ENCODE measurements at regions not wholly inside any gene's neighbourhood (a gene's known extent, or its start where the extent isn't known, plus 50 kb on each side); places are given as distances from the start of the nearest gene placed in this dataset.

GRCh38 chr1:13976485-13976884, 276.5 kb downstream of the PRDM2 start:
- DNase-seq = no peak

GRCh38 chr1:13981142-13981541, 281.2 kb downstream of the PRDM2 start:
- no peak for DNase-seq

DNA sequence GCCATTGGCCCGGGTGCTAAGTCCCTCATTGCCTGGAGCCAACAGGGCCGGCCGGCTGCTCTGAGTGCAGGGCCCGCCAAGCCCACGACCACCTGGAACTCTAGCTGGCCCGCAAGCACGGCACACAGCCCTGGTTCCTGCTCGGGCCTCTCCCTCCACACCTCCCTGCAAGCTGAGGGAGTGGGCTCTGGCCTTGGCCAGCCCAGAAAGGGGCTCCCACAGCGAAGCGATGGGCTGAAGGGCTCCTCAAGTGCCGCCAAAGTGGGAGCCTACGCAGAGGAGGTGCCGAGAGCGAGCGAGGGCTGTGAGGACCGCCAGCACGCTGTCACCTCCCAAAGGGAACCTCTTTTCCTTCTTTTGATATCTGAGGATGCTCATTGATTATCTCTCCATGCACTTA, 283.4 kb downstream of the PRDM2 start:
- no peak for DNase-seq

DNA sequence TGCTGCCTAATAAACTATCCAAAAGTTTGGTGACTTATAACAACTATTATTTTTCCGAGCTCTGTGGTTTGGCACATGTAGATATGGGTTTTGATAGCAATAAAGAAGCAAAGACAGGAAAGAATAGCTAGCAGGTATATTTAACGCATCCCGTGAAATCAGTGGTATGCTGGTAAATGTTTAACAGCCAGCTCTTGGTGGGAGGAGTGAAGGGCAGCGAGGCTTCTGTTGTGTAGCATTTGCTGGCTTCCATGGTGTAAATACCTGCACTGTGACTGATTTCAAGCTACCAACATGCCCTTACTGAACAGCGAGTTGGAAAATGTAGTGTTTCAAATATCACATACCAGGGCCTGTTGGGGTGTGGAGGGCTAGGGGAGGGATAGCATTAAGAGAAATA, 291.0 kb downstream of the PRDM2 start:
- DNase-seq = no peak

DNA sequence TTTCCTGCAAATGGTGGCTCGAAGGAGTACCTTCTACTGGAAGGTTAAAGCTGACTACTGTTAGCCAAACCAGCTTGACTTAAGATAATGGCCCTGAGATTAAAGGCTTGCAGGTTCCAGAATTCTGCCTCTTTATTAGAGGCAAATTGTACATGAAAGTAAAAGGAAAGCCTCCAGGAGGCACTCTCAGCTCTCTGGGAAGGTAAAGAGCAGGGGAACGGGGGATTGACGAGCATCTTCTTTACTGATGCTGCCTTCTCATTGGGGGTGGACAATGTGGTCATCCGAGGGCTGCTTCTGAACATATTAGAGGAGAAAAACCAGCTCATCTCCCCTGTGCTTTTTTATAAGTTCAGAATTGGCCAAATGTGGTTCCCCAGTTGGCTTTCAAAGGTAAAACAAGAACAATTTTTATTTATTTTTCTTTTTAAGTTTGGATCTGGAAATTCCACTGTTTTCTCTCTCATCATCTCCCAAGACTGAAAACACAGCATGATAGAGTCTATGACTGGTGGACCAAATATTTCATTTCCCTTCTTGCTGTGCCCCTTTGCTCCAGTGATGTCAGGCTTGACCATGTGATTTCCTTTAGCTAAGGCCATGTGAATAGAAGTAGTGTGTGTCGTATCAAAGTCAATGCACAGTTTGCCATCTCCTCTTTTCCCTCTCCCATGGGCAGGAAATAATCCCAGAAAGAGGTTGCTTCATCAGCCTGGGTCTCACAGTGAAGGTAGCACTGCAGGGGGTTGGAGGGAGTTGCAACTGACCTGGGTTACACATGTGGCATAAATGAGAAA, 292.7 kb downstream of the PRDM2 start:
- DNase-seq = no peak

DNA sequence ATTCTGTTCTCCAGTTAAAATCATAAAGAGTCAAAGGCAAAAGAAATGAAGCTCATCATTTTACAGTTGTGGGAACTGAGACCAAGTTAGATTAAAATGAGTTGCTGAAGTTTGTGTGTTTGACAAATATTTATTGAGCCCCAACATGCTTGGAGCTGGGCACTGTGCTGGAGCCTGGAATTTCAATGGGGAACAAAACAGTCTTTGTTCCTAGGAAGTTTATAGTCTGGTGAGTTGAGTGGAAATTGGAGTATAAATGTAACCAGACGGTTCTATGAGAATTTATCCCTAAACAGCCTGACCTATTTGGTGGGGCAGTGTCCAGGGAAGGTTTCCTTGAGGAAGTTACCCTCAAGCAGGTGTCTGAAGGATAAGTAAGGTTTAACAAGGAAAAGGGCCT, 294.4 kb downstream of the PRDM2 start:
- DNase-seq = no peak

DNA sequence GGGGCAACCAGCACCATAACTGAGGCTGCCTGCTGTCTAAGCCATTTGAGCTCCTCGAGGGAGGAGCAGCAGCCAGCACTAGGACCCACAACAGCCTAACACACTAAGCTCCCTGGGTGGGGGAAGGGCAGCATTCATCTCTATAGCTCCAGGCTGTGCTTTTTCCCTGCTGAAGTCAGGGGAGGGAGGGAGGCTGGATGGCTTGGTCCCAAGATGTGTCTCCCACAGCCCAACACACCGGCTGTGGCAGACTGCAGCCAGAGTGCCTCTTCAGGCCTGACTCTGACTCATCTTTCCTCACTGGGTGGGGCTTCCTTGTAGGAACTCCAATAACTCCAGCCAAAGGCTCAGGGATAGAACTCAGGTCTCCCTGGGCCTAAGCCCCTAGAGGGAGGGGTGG, 296.3 kb downstream of the PRDM2 start:
- DNase-seq = no peak

- no peak for DNase-seq
Measured at GRCh38 chr1:14003552-14003951, 303.6 kb downstream of the PRDM2 start.

DNA sequence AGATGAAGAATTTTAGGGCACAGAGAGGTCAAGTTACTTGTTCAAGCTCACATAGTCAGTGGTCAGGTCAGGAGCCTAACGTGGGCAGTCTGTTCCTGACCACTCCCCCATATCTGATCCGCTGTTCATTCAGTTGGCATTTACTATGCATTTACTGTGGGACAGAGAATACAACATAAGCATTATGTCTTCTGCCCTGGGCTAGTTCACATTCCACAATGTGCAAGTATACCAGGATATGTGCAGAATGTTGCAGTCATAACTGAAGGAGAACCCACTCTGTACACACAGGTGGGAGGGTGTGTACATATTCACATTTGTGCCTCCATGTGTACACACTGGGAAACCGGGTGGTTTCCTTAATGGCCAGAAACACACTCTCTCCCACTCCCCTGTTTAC, 309.6 kb downstream of the PRDM2 start:
- DNase-seq = no peak

GRCh38 chr1:14010476-14010875, 310.5 kb downstream of the PRDM2 start:
- no peak for DNase-seq

DNA sequence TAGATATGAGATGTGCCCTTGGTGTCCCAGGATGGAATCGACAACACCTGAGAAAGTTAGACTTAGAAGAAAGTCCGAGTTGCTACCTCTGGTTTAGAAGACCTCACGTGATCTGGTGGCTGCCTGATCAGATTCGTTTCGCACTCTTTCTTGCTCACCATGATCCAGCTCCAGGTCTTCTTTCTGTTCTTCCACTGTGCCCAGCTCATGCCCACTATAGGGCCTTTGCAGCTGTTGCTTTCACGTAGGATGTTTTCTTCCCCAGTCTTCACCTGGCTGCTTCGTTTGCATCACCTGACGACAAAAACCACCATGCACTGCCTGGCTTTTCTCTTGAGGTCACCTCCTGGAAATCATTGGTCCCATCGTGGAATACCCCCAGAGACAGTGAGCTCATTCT, 311.1 kb downstream of the PRDM2 start:
- DNase-seq = no peak

- DNase-seq = no peak
Measured at GRCh38 chr1:14011888-14012287, 311.9 kb downstream of the PRDM2 start.

DNA sequence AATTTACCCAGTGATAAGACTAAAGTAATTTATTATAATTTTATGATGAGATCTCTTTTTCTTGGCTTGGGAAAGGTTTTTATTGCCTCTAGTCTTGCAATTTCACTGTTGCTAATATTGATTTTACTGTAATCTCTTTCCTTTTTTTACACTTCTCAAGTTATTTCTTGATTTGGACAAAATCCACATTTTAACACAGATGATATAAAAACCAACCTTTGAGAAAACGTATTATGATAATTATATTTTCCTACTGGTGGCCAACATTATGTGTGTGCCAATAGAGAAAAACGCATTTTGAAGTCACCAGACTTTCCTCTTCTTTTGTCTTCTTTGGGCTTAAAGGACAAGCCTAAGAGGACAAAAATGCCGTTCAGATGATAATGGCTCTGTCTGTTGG, 314.9 kb downstream of the PRDM2 start:
- no peak for DNase-seq

DNA sequence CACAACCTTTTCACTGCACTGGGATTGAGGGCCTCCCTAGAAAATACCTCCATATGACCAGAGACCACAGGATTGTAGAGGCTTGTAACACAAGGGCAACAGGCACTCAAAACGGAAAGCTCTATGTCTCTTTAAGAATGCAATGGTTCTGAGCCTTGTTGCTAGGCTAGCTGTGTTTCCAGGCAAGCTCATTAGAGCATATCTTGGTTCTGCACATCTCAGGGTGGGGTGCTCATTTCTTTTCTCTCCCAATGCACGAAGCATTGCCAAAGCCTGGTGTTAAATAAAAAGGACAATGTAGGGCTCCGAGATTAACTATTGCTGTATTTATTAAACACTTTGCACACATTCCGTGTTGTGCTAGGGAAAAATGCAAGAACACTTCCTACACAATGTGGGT, 315.9 kb downstream of the PRDM2 start:
- no peak for DNase-seq

GRCh38 chr1:14017531-14017961, 317.6 kb downstream of the PRDM2 start:
- no peak for DNase-seq

GRCh38 chr1:14019461-14019860, 319.5 kb downstream of the PRDM2 start:
- no peak for DNase-seq

DNA sequence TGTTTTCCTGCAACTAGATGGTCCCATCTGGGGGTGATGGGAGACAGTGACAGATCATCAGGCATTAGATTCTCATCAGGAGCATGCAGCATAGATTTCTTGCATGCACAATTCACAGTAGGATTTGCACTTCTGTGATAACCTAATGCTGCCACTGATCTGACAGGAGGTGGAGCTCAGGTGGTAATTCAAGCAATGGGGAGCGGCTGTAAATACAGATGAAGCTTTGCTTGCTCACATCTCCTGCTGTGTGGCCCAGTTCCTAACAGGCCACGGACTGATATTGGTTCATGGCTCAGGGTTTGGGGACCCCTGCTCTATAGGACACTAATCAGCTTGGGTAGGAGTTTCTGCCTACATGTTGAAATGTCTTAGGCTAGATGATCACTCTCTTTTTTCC, 320.0 kb downstream of the PRDM2 start:
- no peak for DNase-seq

GRCh38 chr1:14027099-14027498, 327.1 kb downstream of the PRDM2 start:
- no peak for DNase-seq

- no peak for DNase-seq
Measured at GRCh38 chr1:14031461-14031860, 331.5 kb downstream of the PRDM2 start.

- DNase-seq = no peak
Measured at GRCh38 chr1:14034506-14034905, 334.5 kb downstream of the PRDM2 start.

DNA sequence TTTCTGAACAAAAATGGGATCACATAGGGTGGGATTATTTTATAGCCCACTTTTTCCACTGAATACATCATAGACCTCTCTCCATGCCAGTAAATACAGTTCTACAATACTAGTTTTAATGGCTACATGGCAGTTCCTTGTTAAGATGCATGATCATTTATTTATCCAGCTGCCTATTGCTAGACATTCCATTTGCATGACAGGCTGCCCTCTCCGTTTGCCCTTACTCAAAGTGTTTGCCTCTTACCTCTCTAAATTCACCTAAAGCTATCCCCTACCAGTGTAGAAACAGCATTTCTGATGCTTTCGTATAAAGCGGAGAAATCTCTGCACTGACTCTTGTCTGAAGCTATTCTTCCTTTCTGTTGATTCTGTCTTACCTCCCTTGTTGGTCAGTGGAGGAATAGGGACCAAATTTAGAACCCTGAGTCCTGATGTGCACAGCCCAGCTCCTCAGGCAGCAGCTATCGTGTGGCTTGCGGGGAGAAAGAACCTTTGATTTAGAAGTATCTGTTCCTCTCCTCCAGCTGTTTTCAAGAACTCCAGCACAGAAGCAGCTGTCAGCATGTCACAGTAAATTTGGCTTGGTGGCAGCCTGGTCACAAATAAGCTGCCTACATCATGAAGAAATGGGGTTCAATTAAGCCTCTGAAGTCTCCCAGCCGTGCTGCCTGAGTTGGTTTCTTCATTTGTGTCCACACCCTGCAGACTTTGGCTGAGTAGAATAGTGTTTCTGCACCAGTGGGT, 337.3 kb downstream of the PRDM2 start:
- no peak for DNase-seq

DNA sequence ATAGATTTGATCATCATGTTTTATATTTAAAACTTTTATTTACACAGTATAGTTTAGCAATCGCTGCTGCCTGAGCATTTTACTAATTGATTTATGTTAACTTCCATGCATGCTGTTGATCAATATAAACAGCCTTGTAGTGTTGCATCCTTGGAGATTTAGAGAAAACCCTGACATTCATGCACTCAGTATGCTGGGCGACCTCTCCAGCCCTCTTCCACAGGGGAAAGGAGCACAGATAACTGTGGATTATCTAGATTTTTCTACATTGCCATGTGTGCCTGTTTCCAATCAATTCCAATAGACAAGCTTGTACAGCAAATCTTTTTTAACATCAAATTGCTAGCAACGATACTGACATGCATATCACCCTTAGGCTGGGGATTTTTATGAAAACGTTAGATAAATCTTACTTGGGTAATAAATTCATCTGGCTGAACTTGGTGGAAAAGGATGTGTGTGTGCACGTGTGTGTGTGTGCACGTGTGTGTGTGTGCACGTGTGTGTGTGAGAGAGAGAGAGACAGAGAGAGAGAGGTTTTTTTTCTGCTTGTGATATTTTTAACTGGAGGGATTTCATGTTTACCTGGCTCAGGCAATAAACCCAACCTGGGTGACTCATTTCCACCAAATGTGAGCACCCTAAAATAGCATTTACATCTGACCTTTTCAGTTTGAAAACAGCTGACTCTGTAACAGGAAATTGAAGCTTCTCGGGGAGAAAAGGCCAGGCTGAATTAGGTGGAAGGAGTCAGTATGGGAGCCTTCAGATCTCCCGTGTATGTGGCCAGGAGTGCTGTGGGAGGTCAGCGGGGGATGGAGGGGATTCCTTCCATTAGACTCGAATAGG, 339.8 kb downstream of the PRDM2 start:
- DNase-seq = no peak

- no peak for DNase-seq
Measured at GRCh38 chr1:14049965-14050364, 350.0 kb downstream of the PRDM2 start.

All from activated T-cell treated with anti-CD3 and anti-CD28 coated beads, Interleukin-2, amount 50 U/mL, for 48 hours (primary cell).